Stimulated activated CD4-positive, alpha-beta T cell treated with anti-CD3 and anti-CD28 coated beads, Interleukin-4, amount 100 ng/mL, for 4 hours (primary cell): ENCODE measurements at regions not wholly inside any gene's neighbourhood (a gene's known extent, or its start where the extent isn't known, plus 50 kb on each side); places are given as distances from the start of the nearest gene placed in this dataset.

Source experiments
- DNase-seq, 2 experiments: peaks; one replicate each; pipeline ENCODE4 v3.0.0-alpha.2; 2020

GRCh38 chr5:91240175-91240574 lies 142.9 kb downstream of the ARRDC3 start:
- no peak for DNase-seq

GRCh38 chr5:91235271-91235694 lies 147.8 kb downstream of the ARRDC3 start:
- DNase-seq: no peak

- no peak for DNase-seq
These were observed 150.6 kb downstream of the ARRDC3 start for GRCh38 chr5:91232523-91232922.

- no peak for DNase-seq
These were observed 153.9 kb downstream of the ARRDC3 start for GRCh38 chr5:91229031-91229727.

GRCh38 chr5:91228188-91228587 lies 154.9 kb downstream of the ARRDC3 start:
- no peak for DNase-seq

GRCh38 chr5:91225848-91226686 lies 157.1 kb downstream of the ARRDC3 start:
- peak; percentile 57 to 59 for DNase-seq

- DNase-seq: no peak
These were observed 158.1 kb downstream of the ARRDC3 start for GRCh38 chr5:91224969-91225368.

- no peak for DNase-seq
These were observed 158.7 kb downstream of the ARRDC3 start for GRCh38 chr5:91224456-91224855.

- no peak for DNase-seq
These were observed 159.2 kb downstream of the ARRDC3 start for GRCh38 chr5:91223886-91224285.

- DNase-seq: no peak
These were observed 160.6 kb downstream of the ARRDC3 start for GRCh38 chr5:91222482-91222881.

- DNase-seq: no peak
These were observed 161.2 kb downstream of the ARRDC3 start for GRCh38 chr5:91221917-91222316.

- DNase-seq: peak; percentile 16 to 20
These were observed 163.2 kb downstream of the ARRDC3 start for GRCh38 chr5:91219803-91220371.

- DNase-seq: no peak
These were observed 163.9 kb downstream of the ARRDC3 start for GRCh38 chr5:91219091-91219802.

- DNase-seq: no peak
These were observed 165.3 kb downstream of the ARRDC3 start for GRCh38 chr5:91217859-91218258.

- no peak for DNase-seq
These were observed 168.5 kb downstream of the ARRDC3 start for GRCh38 chr5:91214571-91214970.
